HG03575 (cell line): ENCODE measurements at regions not wholly inside any gene's neighbourhood (a gene's known extent, or its start where the extent isn't known, plus 50 kb on each side); places are given as distances from the start of the nearest gene placed in this dataset.
"Not testable (repeated sequence)": the region's sequence is repeated elsewhere in the genome, so short reads cannot be mapped to it uniquely, and the experiment has no call there.

ENCODE experiments used
- ATAC-seq: cut with Tn5 transposase; IDR thresholded peaks from one replicate; pipeline ENCODE4 v1.9.1; 2021; ENCODE audit not compliant: unreplicated experiment, insufficient number of reproducible peaks, low FRiP score; ENCODE audit errors: extremely low read depth

DNA sequence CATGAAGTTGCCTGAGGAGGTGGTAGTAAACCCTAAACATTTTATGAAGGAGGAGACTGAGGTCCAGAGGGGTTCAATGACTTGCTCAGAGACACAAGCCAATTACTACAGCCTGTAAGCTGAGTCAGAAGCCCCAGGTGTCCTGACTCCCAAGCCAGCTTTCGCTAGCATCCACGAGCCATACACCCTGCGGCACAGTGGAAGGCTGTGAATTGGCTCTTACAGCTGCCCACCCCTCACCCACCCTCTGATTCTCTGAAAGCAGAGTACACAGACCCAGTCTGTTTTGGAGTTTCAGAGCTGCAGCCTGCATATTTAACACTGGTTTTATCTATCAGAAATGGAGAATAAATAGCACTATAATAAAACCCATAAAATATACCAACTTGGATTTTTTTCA lies 253.4 kb downstream of the IGSF11 start:
- ATAC-seq = no peak

DNA sequence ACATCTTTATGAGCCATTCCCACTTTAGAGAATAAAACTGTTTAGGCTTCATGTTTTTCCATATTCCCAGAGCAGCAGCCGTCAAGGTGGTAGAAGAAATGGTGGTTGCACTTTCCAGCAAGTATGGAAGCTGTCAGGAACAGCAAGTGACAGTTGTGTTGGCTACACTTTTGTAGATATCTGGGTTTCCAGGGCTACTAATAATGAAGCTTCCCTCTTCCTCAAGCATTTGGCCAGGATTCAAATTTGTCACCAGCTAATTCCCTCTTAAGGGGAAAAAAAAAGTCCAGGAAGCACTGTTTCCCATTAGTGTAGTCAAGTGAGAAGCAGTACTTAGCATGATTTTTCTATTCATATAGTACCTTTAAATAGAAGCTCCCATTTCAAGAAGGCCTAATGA lies 252.8 kb downstream of the IGSF11 start:
- ATAC-seq = no peak

DNA sequence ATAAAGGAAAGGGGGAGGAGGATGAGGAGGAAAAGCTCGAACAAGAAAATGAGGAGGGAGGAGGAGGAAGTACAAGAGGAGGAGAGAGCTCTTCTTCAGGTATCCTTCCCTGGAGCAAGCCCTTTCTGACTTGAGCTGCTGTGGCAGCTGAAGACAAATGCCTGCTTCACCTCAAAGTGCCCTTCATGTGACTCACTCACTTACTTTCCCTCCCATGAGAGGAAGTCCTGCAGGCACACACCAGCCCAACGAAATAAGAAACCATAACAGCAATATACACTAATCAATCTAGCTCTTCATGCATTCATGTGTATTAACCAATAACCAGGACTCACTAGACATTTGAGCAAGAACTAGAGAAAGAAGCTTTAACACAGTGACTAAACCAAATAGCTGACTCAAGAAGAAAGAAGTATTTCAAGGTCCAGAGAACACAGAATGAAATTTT lies 251.9 kb downstream of the IGSF11 start:
- ATAC-seq = peak; percentile 94

DNA sequence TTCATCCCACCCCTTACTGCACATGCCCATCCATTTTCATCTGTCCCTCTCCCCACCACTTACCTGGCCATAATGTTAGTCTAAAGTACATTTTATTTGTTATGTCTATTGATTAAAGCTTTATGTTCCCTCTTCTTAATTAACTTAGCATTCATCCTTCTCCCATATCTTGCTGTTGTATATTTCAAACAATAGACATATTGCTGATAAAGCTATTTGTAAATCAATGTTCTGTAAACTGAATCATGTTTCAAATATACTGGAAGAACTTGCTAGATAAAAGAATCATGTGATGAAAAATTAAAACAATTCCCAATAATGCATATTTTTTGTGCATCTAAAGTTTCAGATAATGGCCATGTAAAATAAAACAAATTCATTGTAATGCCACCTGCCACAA lies 249.2 kb downstream of the IGSF11 start:
- no peak for ATAC-seq

DNA sequence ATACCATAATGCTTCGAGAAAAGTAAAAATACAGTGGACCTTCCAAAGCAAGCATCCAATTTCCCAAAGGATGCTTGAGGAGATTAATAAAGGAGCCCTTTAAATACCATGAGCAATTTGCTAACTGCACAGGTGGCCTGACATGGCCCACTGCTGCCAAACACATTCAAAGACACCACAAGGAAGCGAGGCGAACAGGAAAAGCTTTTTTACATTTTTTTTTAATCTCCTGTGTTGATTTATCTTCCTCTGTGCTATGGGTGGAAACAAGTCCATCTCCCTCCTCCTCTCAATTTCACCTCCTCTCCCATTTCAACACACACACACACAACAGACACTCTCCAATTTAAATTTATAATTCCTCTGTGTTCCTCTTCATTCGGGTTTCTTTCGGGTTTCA lies 243.4 kb downstream of the IGSF11 start:
- ATAC-seq = no peak

DNA sequence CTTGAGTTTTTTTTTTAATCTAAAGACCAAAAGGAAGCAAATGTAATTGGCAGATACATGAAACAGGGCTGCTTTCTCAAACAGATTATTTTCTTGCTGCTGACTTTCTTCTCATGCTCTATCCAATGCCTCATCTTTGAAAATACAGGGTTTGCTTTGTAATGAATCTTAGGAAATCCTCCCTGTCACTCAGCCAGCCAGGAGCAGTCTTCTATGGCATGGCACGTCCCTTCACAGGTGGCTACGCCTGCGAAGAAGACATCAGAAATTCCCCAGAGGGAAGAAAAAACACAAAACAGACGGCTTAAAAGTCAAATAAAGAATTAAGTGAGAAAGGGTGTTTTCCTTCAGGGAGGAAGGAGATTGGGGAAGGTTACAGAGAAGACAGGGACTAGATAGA lies 242.5 kb downstream of the IGSF11 start:
- ATAC-seq = no peak

DNA sequence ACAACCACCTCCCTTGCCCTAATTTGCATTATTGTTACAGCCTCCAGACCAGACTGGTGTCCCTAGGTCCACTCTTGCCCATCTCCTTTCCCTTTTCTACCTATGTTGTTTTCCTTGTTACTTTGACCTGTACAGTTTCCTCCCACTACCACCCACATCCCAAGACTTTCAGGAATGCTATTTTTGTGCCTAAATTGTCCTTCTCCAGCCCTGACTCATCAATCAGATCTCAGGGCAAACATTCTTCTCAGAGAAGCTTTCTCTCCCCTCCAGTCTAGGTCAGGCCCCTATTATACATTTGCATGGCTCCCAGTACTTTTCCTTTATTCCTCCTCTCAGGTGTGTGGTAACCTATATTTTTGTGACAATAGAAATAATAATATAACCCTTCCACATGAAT lies 241.5 kb downstream of the IGSF11 start:
- no peak for ATAC-seq

DNA sequence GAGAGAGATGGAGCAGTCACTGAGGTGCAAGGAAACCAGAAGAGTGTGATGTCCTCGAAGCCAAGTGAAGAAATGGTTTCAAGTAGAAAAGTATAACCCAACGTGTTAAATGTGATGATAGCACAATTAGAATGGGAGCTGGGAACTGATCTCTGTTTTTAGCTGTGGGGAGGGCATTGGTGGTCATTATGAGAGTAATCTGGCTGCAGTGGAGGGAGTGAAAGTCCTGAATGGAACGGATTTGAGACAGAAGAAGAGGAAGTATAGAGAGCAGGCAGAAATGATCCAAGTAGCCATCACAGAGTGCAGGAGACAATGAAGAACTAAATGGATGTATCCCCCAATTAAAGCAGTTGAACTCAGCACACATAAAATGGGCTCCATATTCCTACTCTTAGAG lies 235.3 kb downstream of the IGSF11 start:
- ATAC-seq = no peak

DNA sequence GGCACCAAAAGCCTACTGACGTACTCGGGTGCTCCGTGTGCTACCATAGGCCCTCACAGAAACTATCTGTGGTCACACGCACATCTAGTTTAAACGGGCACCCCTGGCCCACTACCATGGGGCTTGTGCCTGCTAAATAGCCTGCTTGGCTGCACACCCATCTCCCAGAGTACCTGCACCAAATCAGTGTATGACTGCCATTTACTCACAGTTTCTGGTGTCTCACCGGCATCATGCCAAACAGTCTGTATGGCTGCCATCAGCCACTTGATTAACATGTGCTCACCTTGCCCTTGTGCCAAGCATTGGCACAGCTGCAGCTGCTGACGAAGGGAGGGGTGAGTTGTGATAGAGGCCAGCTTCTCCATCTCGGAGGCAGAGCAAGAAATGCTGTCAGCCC lies 232.7 kb downstream of the IGSF11 start:
- no peak for ATAC-seq

DNA sequence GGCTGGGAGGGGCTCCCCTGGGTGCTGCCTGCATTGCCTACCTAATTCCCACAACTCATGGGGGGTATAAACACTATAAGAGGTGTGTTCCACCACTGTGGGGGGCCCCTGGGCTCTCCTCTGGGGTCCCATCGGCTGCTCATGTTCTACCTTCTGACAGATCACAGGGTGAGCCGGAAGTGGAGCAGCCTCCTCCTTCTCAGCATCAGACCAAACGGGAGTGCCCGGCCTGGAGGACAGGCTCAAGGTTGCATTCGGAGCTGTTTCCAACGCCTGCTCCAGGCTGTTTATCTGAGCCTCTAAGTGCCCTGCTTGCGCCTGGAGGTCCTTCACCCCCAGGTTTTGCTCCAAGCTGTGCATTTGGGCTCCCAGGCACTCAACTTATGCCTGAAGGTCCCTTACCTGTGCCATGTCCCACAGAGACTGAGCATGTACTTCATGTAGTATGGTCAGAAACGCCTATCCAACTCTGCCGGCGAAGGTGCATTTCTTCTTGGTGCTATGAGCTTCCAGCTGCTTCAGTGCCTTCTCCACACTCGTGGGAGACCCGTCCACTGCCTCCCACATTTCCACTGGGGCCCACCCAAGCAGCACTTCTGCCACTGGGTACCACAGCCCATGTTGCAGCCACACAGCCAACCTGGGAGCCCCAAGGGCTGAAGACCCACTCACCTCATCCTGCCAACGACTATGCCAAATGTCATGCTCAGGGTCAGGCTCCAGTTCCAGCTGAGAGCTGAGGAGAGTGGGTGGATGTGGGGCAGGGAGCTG lies 232.1 kb downstream of the IGSF11 start:
- no peak for ATAC-seq

DNA sequence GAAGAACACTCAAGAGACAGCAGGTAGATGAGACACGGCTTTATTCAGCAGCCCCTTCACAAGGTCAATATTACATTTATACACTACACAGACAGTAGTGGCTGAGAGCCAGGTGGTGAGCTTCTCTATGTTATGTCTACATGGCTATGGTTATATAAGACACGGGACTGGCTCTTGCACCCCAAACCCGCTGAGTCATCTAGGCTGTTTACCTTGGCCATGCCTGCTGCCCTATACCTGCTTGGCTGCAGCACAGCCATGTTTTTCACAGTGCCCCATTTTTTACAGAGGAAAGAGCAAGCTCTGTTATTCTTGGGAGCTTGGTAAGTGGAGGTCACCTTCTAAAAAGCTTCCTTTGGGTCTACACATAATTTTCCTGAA lies 231.6 kb downstream of the IGSF11 start:
- no peak for ATAC-seq

DNA sequence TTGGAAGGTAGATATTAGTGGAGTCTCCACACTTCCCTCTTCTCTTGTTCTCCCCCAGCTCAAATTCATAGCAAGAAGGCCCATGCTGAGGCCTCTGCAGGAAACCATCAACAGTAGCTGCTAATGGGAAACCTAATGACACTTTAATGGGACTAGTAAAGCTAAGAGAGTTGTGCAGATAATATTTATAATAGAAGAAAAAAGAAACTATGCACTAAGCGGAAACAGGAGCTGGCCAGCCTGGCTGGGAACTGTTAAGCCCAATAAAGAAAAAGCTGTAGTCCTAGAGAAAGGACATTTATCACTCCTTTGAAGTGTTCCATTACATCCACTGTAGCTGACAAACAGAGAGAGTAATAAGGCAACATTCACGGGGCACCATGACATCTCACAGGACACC lies 229.6 kb downstream of the IGSF11 start:
- no peak for ATAC-seq

DNA sequence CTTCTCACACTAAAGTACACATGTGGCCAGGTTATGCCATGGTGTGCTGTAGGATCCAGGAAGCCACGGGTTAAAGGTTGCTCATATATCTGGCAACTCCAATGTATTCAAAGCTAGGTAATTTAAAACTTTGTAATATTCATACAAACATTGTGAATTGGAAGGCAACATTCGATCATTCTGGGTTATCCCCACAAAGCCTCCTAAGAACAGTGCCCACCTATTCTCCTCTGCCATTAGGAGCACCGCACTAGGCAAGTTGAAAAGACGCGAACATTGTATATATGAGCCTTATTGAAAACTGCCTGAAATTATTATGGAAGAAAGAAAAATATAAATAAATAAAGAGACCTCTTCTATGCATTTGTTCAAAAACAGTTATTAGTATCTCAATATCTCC lies 228.2 kb downstream of the IGSF11 start:
- no peak for ATAC-seq

DNA sequence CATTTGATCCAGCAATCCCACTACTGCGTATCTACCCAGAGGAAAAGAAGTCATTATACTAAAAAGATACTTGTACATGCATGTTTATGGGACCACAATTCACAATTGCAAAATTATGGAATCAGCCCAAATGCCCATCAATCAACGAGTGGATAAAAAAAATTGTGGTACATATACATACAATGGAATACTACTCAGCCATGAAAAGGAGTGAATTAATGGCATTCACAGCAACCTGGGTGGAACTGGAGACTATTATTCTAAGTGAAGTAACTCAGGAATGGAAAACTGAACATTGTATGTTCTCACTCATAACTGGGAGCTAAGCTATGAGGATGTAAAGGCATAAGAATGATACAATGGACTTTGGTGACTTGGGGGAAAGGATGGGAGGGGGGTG lies 227.3 kb downstream of the IGSF11 start:
- not testable (repeated sequence) for ATAC-seq

DNA sequence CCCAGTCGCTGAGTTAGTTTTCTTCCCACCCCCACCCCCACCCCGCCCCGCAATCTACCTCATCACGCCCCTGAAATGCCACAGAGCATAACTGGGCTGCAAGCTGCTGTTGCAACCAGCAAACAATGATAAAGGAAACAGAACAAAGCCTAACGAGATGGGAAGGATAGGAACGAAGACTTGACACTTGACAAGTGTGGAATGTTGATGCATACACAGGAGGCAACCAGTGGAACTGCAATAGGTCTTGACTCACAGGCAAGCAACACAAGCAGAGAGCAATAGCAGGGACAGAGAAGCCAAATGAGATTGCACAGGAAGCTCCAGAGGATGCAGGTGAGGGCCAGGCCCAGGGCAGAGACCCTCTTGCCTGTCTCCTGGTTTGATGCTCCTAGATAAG lies 225.9 kb downstream of the IGSF11 start:
- ATAC-seq = no peak

DNA sequence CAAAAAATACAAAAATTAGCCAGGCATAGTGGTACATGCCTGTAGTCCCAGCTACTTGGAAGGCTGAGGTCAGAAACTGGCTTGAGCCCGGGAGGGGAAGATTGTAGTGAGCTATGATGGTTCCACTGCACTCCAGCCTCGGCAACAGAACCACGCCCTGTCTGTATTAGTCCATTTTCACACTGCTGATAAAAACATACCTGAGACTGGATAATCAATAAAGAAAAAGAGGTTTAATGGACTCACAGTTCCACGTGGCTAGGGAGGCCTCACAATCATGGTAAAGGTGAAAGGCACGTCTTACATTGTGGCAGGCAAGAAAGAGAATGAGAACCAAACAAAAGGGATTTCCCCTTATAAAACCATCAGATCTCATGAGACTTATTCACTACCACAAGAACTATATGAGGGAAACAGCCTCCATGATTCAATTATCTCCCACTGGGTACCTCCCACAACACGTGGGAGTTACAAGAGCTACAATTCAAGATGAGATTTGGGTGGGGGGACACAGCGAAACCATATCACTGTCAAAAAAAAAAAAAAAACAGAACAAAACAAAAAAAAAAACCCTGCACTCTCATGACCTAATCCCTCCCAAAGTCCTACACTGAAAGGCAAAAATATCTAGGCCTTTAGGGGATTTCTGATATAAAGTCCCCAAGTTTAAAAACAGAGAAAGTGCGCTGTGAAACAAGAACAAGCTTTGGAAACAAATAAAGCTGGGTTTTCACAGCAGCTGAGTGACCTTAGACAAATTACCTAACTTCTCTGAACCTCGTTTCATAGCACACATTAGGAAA lies 224.7 kb downstream of the IGSF11 start:
- ATAC-seq = peak; percentile 35

DNA sequence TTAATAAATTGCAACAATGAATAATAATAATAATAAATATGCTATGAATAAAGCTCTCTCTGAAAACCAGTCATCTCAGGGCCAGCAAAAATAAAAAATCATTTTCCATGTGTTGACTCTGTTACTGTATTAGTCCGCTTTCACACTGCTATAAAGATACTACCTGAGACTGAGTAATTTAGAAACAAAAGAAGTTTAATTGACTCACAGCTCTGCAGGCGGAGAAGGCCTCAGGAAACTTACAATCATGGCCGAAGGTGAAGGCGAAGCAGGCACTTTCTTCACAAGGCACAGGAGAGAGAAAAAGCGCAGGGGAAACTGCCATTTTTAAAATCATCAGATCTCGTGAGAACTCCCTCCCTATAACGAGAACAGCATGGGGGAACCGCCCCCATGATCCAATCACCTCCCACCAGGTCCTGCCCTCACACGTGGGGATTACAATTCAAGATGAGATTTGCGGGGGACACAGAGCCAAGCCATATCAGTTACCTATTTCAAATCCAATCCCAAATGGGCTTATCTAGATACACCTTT lies 224.1 kb downstream of the IGSF11 start:
- peak; percentile 12 for ATAC-seq

DNA sequence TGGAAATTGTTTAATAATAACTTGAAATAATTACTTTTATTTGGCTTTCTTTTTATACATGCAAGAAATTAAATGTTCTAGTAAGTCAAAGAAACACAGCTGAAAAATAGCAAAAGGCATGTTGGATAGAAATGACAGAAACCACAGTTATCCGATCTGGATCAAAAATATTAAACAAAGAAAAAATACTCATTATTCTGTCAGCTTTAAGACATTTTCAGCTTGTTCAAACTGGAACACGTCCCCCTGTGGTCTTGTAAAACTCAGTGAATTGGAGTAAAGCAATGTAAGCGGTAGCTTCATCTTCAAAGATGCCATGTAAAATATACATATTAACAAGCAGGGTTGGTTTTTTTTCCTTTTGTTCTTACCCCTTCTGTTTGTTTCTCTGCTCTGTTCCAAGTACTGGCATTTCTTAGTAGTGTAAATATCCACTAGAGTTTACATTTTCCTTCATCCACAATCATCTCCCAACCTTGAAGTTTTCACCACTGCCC lies 223.4 kb downstream of the IGSF11 start:
- no peak for ATAC-seq

DNA sequence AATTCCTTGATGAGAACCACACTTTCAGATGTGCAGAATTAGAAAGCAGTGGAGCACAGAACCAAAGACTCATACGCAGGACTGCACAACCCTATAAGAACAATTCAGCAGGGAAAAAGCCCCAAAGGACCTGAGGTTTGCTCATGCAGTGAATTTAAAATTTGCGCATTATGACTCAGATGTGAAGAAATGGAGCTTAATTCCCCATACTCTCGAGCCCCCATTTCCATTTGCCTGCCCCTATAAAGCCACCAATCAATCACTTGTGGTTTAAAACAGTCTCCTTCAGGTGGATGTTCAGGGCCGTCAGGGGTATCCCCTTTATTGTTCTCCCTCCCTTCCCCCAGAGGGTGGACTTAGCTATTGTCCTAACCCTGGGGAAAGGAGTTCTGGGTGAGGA lies 221.2 kb downstream of the IGSF11 start:
- ATAC-seq = no peak

DNA sequence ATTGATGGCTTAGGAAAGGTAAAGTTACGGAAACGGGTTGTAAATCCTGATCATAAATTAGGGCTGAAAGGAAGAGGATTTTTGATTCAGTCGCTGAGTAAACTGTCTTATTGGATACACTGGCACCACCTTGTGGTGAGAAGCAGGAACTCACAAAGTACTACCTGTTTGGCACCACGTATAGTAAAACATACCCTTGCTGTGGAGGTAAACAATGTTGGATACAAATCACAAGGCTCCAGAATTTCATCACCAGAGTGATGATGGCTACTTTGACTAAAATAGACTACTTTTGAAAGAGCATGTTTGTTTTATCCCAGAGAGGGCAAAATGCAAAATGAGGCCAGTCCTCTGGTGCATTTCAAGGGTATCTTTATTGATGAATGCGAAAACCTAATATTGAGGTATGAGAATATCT lies 216.9 kb downstream of the IGSF11 start:
- ATAC-seq = peak; percentile 60
